T-helper 2 cell treated with Interferon-gamma antibody and Interleukin-4, amounts not matched to agents 5 μg/mL and 100 μg/mL, for 36 hours (primary cell): ENCODE measurements at regions not wholly inside any gene's neighbourhood (a gene's known extent, or its start where the extent isn't known, plus 50 kb on each side); places are given as distances from the start of the nearest gene placed in this dataset.
"Not testable (repeated sequence)": the region's sequence is repeated elsewhere in the genome, so short reads cannot be mapped to it uniquely, and the experiment has no call there.

Experiments
- DNase-seq: peaks from one replicate; pipeline ENCODE4 v3.0.0; 2021; ENCODE audit warnings: low spot score
- H3K27ac Mint-ChIP-seq: one replicate; pipeline ENCODE4 v1.8.0; 2021; ENCODE audit warnings: mild to moderate bottlenecking, mixed read lengths
- H3K27me3 Mint-ChIP-seq: one replicate; pipeline ENCODE4 v1.8.0; 2021; ENCODE audit warnings: low read depth, mixed read lengths
- H3K36me3 Mint-ChIP-seq: one replicate; pipeline ENCODE4 v1.8.0; 2021; ENCODE audit warnings: low read depth, mixed read lengths
- H3K4me1 Mint-ChIP-seq: one replicate; pipeline ENCODE4 v1.8.0; 2021; ENCODE audit warnings: low read depth, mixed read lengths
- H3K4me3 Mint-ChIP-seq: one replicate; pipeline ENCODE4 v1.8.0; 2022; ENCODE audit warnings: mild to moderate bottlenecking, moderate library complexity, mixed read lengths
- H3K9me3 Mint-ChIP-seq: one replicate; pipeline ENCODE4 v1.8.0; 2021; ENCODE audit warnings: mixed read lengths

DNA sequence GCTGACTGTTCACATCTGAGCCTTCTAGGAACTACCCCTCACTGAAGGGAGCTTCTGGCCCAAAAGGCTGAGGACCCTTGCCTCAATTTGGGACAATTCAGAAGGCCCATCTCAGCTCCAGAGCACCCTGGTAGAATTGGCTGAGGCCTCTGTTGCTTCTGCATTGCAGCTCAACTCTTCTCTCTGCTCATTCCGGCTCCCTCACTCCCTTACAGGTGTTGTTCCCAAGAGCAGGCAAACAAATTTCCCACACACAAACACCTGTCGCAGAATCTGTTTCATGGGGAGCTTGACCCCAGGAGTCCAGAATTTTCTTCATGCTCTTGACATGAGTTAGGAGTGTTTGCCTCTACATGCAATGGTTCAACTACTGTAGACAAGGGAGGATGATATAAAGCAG lies 78.7 kb downstream of the CRYGS start:
- peaks cover 5% of the 10 kb centered on the region for H3K27me3 Mint-ChIP-seq
- H3K9me3 Mint-ChIP-seq = no peaks in the 10 kb centered on the region
- no peak for DNase-seq
- no peak overlapping the region for H3K4me3 Mint-ChIP-seq
- H3K36me3 Mint-ChIP-seq = no peaks in the 10 kb centered on the region
- no peaks in the 10 kb centered on the region for H3K4me1 Mint-ChIP-seq
- H3K27ac Mint-ChIP-seq = no peak overlapping the region

DNA sequence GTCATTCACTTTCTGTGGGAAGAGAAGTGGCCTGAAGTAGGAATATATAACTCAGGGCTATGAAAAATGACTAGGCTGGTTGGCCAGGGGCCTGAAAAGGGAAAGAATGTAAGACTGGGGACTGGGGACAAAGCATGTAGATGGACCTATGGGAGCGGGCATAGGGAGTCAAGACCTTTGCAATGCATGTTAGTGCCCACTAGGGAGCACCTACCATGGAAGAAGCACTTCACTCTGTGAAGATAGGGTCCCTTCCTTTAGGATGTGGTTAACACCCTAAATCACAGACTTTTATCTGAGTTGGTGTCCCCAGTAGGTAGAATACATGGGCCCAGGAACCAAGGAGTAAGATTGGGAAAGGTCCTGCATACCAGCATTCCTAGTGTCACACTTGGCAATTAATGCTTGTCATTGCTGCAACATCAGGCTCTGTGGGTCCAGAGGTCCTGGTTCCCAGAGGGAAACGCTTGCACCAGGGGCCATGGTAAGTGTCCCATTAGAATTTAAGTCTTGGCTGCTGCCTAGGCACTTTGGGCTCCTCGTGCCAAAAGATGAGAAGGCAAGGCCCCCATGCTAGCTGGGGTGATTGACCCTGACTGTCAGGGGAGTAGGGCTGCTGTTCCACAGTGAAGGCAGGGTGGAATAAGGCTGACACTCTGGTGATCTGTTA lies 79.6 kb downstream of the CRYGS start:
- H3K27me3 Mint-ChIP-seq = peaks cover 7% of the 10 kb centered on the region
- DNase-seq = no peak
- no peak overlapping the region for H3K4me3 Mint-ChIP-seq
- H3K36me3 Mint-ChIP-seq = no peaks in the 10 kb centered on the region
- no peaks in the 10 kb centered on the region for H3K9me3 Mint-ChIP-seq
- no peaks in the 10 kb centered on the region for H3K4me1 Mint-ChIP-seq
- H3K27ac Mint-ChIP-seq = no peak overlapping the region

DNA sequence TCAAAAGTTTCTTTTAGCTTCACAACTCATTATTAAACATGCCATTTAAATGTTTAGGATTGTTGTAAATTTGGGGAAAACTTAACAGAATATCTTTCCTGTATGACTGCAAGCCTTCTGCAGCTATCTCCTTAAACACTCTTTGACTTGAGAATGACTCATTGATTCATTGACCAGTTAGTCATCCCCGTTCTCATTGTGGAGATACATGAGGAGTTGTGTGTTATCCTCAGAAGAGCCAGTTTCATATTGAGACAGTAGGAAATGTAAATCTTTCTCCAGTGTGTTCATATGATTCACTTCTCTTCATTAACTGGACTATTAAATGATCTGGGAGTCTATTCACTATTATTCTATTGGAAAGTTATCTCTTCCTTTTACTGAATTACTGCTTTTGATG lies 83.0 kb downstream of the CRYGS start:
- H3K36me3 Mint-ChIP-seq = no peaks in the 10 kb centered on the region
- no peak for DNase-seq
- no peaks in the 10 kb centered on the region for H3K9me3 Mint-ChIP-seq
- no peak overlapping the region for H3K27ac Mint-ChIP-seq
- no peaks in the 10 kb centered on the region for H3K4me1 Mint-ChIP-seq
- H3K4me3 Mint-ChIP-seq = no peak overlapping the region
- peaks cover 3% of the 10 kb centered on the region for H3K27me3 Mint-ChIP-seq

- no peak for DNase-seq
- H3K36me3 Mint-ChIP-seq = no peaks in the 10 kb centered on the region
- H3K4me3 Mint-ChIP-seq = no peak overlapping the region
- no peak overlapping the region for H3K27ac Mint-ChIP-seq
- H3K4me1 Mint-ChIP-seq = no peaks in the 10 kb centered on the region
- no peaks in the 10 kb centered on the region for H3K9me3 Mint-ChIP-seq
- peaks cover 3% of the 10 kb centered on the region for H3K27me3 Mint-ChIP-seq
Observed at GRCh38 chr3:186459108-186459467, 85.1 kb downstream of the CRYGS start.

- Mint-ChIP-seq H3K27ac (no peak overlapping the region), H3K27me3 (peaks cover 3% of the 10 kb centered on the region), H3K4me3 (no peak overlapping the region), H3K4me1 (no peaks in the 10 kb centered on the region), H3K9me3 (no peaks in the 10 kb centered on the region), H3K36me3 (no peaks in the 10 kb centered on the region)
- no peak for DNase-seq
Observed at GRCh38 chr3:186458306-186459107, 85.7 kb downstream of the CRYGS start.

GRCh38 chr3:186457236-186457635 lies 86.9 kb downstream of the CRYGS start:
- no peaks in the 10 kb centered on the region for H3K9me3 Mint-ChIP-seq

DNA sequence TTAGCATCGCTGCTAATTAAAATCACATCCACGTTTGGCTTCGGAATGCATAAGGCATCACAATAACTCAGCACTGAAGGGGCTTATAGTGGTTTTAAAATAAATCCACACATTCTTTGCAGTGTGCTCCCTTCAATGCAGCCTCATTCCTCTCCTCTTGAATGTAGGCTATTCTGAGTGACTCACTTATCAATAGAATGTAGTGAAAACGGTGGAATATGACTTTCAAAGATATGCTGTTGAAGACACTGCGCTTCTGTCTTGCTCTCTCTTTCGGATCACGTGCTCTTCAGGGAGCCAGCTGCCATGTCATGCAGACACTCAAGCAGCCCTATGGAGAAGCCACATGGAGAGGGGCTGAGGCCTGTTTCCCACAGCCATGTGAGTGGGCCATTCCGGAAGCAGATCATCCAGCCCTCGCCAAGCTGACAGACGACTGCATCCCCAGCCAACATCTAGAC lies 87.4 kb downstream of the CRYGS start:
- Mint-ChIP-seq H3K27me3 (peaks cover 3% of the 10 kb centered on the region), H3K4me1 (no peaks in the 10 kb centered on the region), H3K9me3 (no peaks in the 10 kb centered on the region), H3K36me3 (no peaks in the 10 kb centered on the region), H3K4me3 (no peak overlapping the region), H3K27ac (no peak overlapping the region)
- no peak for DNase-seq

More at GRCh38 chr3:186457236-186457635, 86.9 kb downstream of the CRYGS start:
- Mint-ChIP-seq H3K4me1 (no peaks in the 10 kb centered on the region), H3K36me3 (no peaks in the 10 kb centered on the region), H3K27me3 (peaks cover 3% of the 10 kb centered on the region), H3K27ac (no peak overlapping the region), H3K4me3 (no peak overlapping the region)
- no peak for DNase-seq

DNA sequence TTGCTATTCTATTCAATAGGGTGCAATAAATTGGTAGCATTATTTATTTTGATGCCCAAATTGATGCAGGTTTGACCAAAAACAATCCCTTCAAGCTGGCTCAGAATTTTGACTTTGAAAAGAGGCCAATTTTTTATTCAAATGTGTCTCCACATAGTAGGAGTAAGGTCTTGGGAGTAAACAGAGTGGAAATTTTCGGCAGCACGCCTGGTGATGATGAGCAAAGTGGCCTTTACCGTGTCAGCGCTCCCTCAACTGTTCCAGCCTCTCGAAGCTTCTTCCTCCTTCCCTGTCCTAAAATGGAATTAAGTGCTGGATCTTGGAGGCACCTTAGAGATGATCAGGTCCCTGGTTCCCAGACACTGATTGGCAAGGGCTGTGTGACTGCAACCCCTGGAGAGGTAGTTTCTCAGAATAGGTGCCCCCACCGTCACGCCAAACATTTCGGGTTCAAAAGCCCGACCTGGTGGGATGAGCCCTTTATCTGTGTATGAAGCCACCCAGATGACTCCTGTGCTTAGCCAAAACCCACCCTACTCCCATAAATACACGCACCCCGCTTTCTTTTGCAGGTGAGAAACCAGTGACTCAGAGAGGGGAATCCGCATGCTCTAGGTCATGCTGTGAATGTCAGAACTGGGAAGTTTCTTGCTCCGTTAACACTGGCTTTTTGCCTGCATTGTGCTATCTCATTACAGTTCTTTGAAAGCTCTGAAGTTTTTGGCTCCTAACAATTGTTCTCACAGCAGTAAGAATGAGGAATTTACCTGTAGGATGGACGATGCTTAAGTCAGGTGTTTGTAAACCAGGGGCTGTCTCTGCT lies 89.1 kb downstream of the CRYGS start:
- DNase-seq = no peak
- Mint-ChIP-seq H3K27me3 (no peaks in the 10 kb centered on the region), H3K4me1 (no peaks in the 10 kb centered on the region), H3K9me3 (no peaks in the 10 kb centered on the region), H3K4me3 (no peak overlapping the region), H3K27ac (no peak overlapping the region), H3K36me3 (no peaks in the 10 kb centered on the region)

GRCh38 chr3:186453531-186453930 lies 90.6 kb downstream of the CRYGS start:
- Mint-ChIP-seq H3K4me1 (no peaks in the 10 kb centered on the region), H3K27me3 (no peaks in the 10 kb centered on the region), H3K9me3 (no peaks in the 10 kb centered on the region), H3K4me3 (no peak overlapping the region), H3K36me3 (no peaks in the 10 kb centered on the region), H3K27ac (no peak overlapping the region)
- no peak for DNase-seq

GRCh38 chr3:186452517-186452916 lies 90.5 kb upstream of the DGKG start:
- DNase-seq = no peak
- H3K9me3 Mint-ChIP-seq = no peaks in the 10 kb centered on the region
- no peak overlapping the region for H3K4me3 Mint-ChIP-seq
- peaks cover 2% of the 10 kb centered on the region for H3K27me3 Mint-ChIP-seq
- H3K27ac Mint-ChIP-seq = no peak overlapping the region
- H3K4me1 Mint-ChIP-seq = no peaks in the 10 kb centered on the region
- H3K36me3 Mint-ChIP-seq = no peaks in the 10 kb centered on the region

DNA sequence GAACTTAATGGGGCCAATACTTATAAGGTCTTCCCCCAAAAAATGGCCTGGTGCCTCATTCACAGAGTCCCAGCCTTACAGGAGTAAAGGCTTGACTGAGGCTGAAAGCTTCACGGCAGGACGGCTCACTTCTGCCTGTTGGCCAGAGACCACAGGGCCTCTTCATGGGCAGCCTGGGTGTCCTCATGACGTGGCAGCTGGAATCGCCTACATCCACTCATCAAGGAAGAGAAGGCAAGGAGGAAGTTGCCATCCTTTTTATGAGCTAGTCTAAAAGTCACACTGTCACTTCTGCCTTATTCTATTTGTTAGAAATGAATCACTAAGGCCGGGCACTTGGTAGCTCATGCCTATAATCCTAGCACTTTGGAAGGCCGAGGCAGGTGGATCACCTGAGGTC lies 89.3 kb upstream of the DGKG start:
- H3K27me3 Mint-ChIP-seq = peaks cover 5% of the 10 kb centered on the region
- H3K4me1 Mint-ChIP-seq = no peaks in the 10 kb centered on the region
- H3K9me3 Mint-ChIP-seq = no peaks in the 10 kb centered on the region
- DNase-seq = no peak
- no peak overlapping the region for H3K4me3 Mint-ChIP-seq
- no peaks in the 10 kb centered on the region for H3K36me3 Mint-ChIP-seq
- H3K27ac Mint-ChIP-seq = no peak overlapping the region

DNA sequence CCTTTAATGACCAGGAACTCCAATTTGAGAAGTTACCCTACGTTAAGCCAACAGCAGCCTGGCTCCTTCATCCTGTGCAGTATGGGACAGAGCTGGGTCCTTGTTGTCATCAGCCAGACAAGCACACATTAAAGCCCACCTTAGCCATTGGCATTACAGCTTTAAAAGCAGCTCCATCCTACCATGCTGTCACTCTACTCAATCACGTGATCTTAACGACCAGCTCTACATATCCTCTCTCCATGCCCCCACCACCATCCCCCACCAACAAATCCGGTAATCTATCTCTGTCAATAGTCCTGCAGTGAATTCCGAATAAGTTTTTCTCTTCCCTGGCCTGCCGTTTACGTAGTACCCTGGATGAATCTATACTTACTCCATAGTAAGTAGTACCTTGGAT lies 82.9 kb upstream of the DGKG start:
- Mint-ChIP-seq H3K27ac (no peak overlapping the region), H3K9me3 (no peaks in the 10 kb centered on the region), H3K4me1 (no peaks in the 10 kb centered on the region), H3K27me3 (peaks cover 7% of the 10 kb centered on the region), H3K36me3 (no peaks in the 10 kb centered on the region), H3K4me3 (no peak overlapping the region)
- DNase-seq = no peak

DNA sequence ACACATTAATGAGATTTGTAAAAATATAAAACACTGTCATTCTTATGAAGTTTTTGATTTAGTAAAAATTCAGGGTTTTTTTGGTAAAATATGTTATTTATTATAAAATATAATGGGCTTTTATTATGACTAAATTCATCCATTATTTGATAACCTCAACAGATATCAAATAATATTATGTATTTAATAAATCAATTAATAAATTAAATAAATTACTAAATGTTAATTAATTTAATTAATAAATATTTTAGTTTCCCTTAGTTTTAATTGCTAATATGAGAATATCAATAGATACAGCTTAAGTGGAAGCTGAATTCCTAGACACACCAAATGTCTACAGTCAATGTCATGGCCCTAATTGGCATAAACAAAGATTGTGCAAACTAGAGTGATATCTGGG lies 82.3 kb upstream of the DGKG start:
- Mint-ChIP-seq H3K9me3 (no peaks in the 10 kb centered on the region), H3K4me1 (no peaks in the 10 kb centered on the region), H3K27me3 (peaks cover 7% of the 10 kb centered on the region), H3K36me3 (no peaks in the 10 kb centered on the region), H3K27ac (no peak overlapping the region), H3K4me3 (no peak overlapping the region)
- no peak for DNase-seq

GRCh38 chr3:186442979-186443378 lies 80.9 kb upstream of the DGKG start:
- H3K4me1 Mint-ChIP-seq, DNase-seq, H3K27me3 Mint-ChIP-seq, H3K36me3 Mint-ChIP-seq, H3K27ac Mint-ChIP-seq, H3K4me3 Mint-ChIP-seq, H3K9me3 Mint-ChIP-seq: not testable (repeated sequence)
